ENCODE measurements at regions not wholly inside any gene's neighbourhood (a gene's known extent, or its start where the extent isn't known, plus 50 kb on each side); places are given as distances from the start of the nearest gene placed in this dataset.
A peak's percentile ranks its signal among the peaks of the same experiment; 100 is the strongest.

DNA sequence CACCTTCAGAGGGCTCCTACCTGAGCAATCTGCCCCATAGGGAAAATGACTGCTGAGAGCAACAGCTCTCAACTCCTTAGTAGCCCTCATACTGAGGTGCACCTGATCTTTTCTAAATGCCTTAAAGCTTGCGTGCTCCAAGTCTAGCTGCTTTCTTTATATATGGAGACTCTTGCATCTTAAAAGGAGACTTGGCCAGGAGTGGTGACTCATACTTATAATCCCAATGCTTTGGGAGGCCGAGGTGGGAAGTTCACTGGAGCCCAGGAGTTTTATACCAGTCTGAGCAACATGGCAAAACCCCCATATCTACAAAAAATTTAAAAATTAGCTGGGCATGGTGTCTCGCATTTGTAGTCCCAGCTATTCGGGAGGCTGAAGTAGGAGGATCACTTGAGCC lies 78.1 kb upstream of the TRIM2 start:
- no peaks in the 10 kb centered on the region for H3K9me3 ChIP-seq (ENCODE audit: control insufficient read depth in 5 of 5, low read length in 5 of 5)
- no peak overlapping the region for H3K9ac ChIP-seq (ENCODE audit: low read length in 5 of 5)
- no peaks in the 10 kb centered on the region for H3K27me3 ChIP-seq (ENCODE audit: control insufficient read depth in 5 of 5, insufficient read depth in 4 of 5, low read length in 5 of 5)
- H3K4me1 ChIP-seq (ENCODE audit: control insufficient read depth in 5 of 5, insufficient read depth in 5 of 5, low read length in 5 of 5): peaks cover 0 to 3% (median 0%) of the 10 kb centered on the region in 5 donors
- H3K27ac ChIP-seq (ENCODE audit: low read depth, low read length): no peak overlapping the region
- H3K4me3 ChIP-seq (ENCODE audit: low read depth in 1 of 5, low read length in 5 of 5): no peak overlapping the region
- no peaks in the 10 kb centered on the region for H3K36me3 ChIP-seq (ENCODE audit: control insufficient read depth in 5 of 5, insufficient read depth in 5 of 5, low read length in 5 of 5)

DNA sequence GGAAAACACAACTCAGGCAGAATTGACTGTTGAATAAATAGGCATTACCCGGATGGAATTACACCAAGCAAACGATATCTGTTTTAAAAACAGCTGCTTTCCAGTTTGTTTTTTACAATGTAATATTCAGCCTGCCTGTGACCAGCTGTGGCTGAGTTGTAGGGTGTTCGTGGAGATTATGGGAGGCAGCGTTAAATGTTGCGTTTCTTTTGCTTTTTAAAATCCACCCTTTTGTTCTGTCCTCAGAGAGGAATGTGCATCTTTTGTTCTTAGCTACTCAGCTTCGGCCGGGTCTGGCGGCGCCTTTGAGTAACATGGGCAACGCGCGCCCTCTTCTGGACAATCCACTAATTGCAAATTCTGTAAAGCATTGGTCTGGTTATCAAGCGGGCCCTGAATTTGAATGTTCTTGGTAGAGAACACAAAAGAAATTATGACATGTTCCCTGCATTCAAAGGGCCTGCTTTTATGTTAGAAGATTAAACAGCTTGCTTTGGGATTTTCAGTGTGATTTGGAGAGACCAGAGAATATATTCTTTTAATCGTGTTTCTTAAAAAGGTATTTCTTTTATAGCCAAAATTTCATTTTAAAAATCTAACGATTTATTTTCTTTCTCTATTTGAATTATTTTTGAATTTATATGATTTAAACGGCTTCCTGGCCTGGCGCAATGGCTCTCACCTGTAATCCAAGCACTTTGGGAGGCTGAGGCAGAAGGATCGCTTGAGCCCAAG lies 76.3 kb upstream of the TRIM2 start:
- Histone ChIP-seq H3K9ac (ENCODE audit: low read length in 5 of 5) (no peak overlapping the region), H3K27me3 (ENCODE audit: control insufficient read depth in 5 of 5, insufficient read depth in 4 of 5, low read length in 5 of 5) (no peaks in the 10 kb centered on the region), H3K27ac (ENCODE audit: low read depth, low read length) (no peak overlapping the region), H3K9me3 (ENCODE audit: control insufficient read depth in 5 of 5, low read length in 5 of 5) (no peaks in the 10 kb centered on the region), H3K36me3 (ENCODE audit: control insufficient read depth in 5 of 5, insufficient read depth in 5 of 5, low read length in 5 of 5) (no peaks in the 10 kb centered on the region), H3K4me1 (ENCODE audit: control insufficient read depth in 5 of 5, insufficient read depth in 5 of 5, low read length in 5 of 5) (peaks cover 0 to 3% (median 0%) of the 10 kb centered on the region in 5 donors), H3K4me3 (ENCODE audit: low read depth in 1 of 5, low read length in 5 of 5) (peak overlapping the region in 1 of 5 donors; percentile 37)

- no peak overlapping the region for H3K4me3 ChIP-seq (ENCODE audit: low read depth in 1 of 5, low read length in 5 of 5)
- H3K4me1 ChIP-seq (ENCODE audit: control insufficient read depth in 5 of 5, insufficient read depth in 5 of 5, low read length in 5 of 5): peaks cover 0 to 3% (median 0%) of the 10 kb centered on the region in 5 donors
- no peak overlapping the region for H3K27ac ChIP-seq (ENCODE audit: low read depth, low read length)
- no peaks in the 10 kb centered on the region for H3K36me3 ChIP-seq (ENCODE audit: control insufficient read depth in 5 of 5, insufficient read depth in 5 of 5, low read length in 5 of 5)
- H3K9ac ChIP-seq (ENCODE audit: low read length in 5 of 5): no peak overlapping the region
- no peaks in the 10 kb centered on the region for H3K27me3 ChIP-seq (ENCODE audit: control insufficient read depth in 5 of 5, insufficient read depth in 4 of 5, low read length in 5 of 5)
- no peaks in the 10 kb centered on the region for H3K9me3 ChIP-seq (ENCODE audit: control insufficient read depth in 5 of 5, low read length in 5 of 5)
Observed at GRCh38 chr4:153131596-153131995, 72.6 kb upstream of the TRIM2 start.

DNA sequence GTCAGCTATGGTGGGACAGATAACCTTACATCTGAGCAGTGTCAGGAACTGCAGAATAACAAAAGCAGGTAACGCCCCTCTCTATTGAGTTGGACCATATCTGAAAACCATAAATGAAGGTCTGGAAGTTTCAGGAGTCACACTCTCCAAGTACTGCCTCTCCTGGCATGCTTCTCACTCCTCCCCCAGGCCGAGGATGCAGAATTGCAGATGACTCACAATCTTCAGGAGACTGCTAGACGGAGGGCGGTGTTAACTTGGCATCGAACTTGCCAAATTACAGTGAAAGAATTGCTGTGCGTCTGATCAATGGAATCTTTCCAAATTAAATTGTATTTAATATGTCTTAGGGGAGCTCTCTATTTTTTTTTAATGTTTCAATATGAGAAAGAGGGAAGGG lies 67.1 kb upstream of the TRIM2 start:
- H3K9ac ChIP-seq (ENCODE audit: low read length in 5 of 5): no peak overlapping the region
- H3K27me3 ChIP-seq (ENCODE audit: control insufficient read depth in 5 of 5, insufficient read depth in 4 of 5, low read length in 5 of 5): peaks cover 0 to 3% (median 0%) of the 10 kb centered on the region in 5 donors
- H3K27ac ChIP-seq (ENCODE audit: low read depth, low read length): no peak overlapping the region
- no peaks in the 10 kb centered on the region for H3K9me3 ChIP-seq (ENCODE audit: control insufficient read depth in 5 of 5, low read length in 5 of 5)
- no peak overlapping the region for H3K4me3 ChIP-seq (ENCODE audit: low read depth in 1 of 5, low read length in 5 of 5)
- H3K36me3 ChIP-seq (ENCODE audit: control insufficient read depth in 5 of 5, insufficient read depth in 5 of 5, low read length in 5 of 5): no peaks in the 10 kb centered on the region
- H3K4me1 ChIP-seq (ENCODE audit: control insufficient read depth in 5 of 5, insufficient read depth in 5 of 5, low read length in 5 of 5): peaks cover 0 to 2% (median 0%) of the 10 kb centered on the region in 5 donors

DNA sequence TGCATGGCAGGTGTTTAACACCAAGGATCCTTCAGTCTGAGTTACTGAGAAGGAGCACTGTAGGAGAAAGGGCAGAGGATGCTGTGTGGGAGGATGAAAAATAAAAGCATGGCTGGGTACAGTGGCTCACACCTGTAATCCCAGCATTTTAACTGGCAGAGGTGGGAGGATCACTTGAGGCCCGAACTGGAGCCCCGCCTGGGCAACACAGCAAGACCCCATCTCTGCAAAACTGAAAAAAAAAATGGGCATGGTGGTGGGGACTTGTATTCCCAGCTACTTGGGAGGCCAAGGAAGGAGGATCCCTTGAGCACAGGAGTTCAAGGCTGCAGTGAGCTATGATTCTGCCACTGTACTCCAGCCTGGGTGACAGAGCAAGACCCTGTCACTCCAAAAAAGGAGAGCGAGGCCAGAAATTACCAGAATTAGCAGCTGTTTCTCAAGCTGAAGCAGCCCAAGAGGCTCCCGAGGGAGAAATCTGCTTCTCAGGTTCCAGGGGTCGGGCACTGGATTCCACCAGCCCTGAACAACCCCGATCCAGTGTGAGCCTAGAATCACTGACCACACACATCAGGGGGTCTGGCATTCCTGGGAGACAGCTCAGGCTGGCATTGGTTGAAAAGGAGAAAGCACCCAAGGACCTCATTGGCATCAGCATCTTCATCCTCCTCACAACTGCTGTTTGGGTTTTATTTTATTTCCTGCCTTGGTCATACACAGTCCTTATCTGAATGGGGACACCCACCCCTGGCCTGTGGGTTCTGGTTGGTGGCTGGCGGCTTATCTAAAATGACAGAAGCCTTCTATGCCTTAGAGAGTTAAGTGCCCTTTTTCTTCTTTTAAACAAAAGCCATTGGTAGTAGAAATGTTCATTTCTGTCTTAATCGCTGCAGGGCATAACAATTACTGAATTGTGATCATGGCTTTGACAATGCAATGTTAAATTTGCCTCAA lies 66.3 kb upstream of the TRIM2 start:
- H3K27ac ChIP-seq (ENCODE audit: low read depth, low read length): no peak overlapping the region
- no peaks in the 10 kb centered on the region for H3K9me3 ChIP-seq (ENCODE audit: control insufficient read depth in 5 of 5, low read length in 5 of 5)
- H3K4me3 ChIP-seq (ENCODE audit: low read depth in 1 of 5, low read length in 5 of 5): no peak overlapping the region
- H3K9ac ChIP-seq (ENCODE audit: low read length in 5 of 5): no peak overlapping the region
- peaks cover 0 to 3% (median under 1%) of the 10 kb centered on the region in 5 donors for H3K4me1 ChIP-seq (ENCODE audit: control insufficient read depth in 5 of 5, insufficient read depth in 5 of 5, low read length in 5 of 5)
- peaks cover 0 to 3% (median 0%) of the 10 kb centered on the region in 5 donors for H3K27me3 ChIP-seq (ENCODE audit: control insufficient read depth in 5 of 5, insufficient read depth in 4 of 5, low read length in 5 of 5)
- no peaks in the 10 kb centered on the region for H3K36me3 ChIP-seq (ENCODE audit: control insufficient read depth in 5 of 5, insufficient read depth in 5 of 5, low read length in 5 of 5)

DNA sequence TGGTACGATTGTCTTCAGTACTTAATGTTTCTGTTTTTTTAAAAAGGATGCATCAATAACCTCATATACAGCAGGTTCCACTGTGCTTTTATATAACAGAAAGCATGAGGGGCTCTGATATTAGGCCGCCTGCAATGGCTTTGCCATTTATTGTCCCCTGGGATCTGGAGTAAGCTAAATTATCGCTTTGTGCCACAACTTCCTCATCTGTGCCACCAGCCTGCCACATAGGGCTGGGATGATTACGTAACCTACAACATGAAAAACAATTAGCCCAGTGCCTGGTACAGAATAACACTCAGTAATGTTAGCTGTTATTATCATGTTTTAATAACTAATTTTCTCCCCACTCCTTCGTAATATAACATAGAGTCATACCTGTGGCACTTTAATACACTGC lies 65.5 kb upstream of the TRIM2 start:
- H3K36me3 ChIP-seq (ENCODE audit: control insufficient read depth in 5 of 5, insufficient read depth in 5 of 5, low read length in 5 of 5): no peaks in the 10 kb centered on the region
- no peak overlapping the region for H3K9ac ChIP-seq (ENCODE audit: low read length in 5 of 5)
- no peak overlapping the region for H3K27ac ChIP-seq (ENCODE audit: low read depth, low read length)
- no peak overlapping the region for H3K4me3 ChIP-seq (ENCODE audit: low read depth in 1 of 5, low read length in 5 of 5)
- peaks cover 0 to 5% (median 4%) of the 10 kb centered on the region in 5 donors for H3K4me1 ChIP-seq (ENCODE audit: control insufficient read depth in 5 of 5, insufficient read depth in 5 of 5, low read length in 5 of 5)
- H3K9me3 ChIP-seq (ENCODE audit: control insufficient read depth in 5 of 5, low read length in 5 of 5): no peaks in the 10 kb centered on the region
- peaks cover 0 to 3% (median 0%) of the 10 kb centered on the region in 5 donors for H3K27me3 ChIP-seq (ENCODE audit: control insufficient read depth in 5 of 5, insufficient read depth in 4 of 5, low read length in 5 of 5)

GRCh38 chr4:153140294-153140693 lies 63.9 kb upstream of the TRIM2 start:
- H3K4me1 ChIP-seq (ENCODE audit: control insufficient read depth in 5 of 5, insufficient read depth in 5 of 5, low read length in 5 of 5): peaks cover 0 to 5% (median 4%) of the 10 kb centered on the region in 5 donors
- H3K36me3 ChIP-seq (ENCODE audit: control insufficient read depth in 5 of 5, insufficient read depth in 5 of 5, low read length in 5 of 5): no peaks in the 10 kb centered on the region
- H3K9ac ChIP-seq (ENCODE audit: low read length in 5 of 5): no peak overlapping the region
- H3K9me3 ChIP-seq (ENCODE audit: control insufficient read depth in 5 of 5, low read length in 5 of 5): no peaks in the 10 kb centered on the region
- no peak overlapping the region for H3K27ac ChIP-seq (ENCODE audit: low read depth, low read length)
- peaks cover 0 to 3% (median 0%) of the 10 kb centered on the region in 5 donors for H3K27me3 ChIP-seq (ENCODE audit: control insufficient read depth in 5 of 5, insufficient read depth in 4 of 5, low read length in 5 of 5)
- no peak overlapping the region for H3K4me3 ChIP-seq (ENCODE audit: low read depth in 1 of 5, low read length in 5 of 5)

DNA sequence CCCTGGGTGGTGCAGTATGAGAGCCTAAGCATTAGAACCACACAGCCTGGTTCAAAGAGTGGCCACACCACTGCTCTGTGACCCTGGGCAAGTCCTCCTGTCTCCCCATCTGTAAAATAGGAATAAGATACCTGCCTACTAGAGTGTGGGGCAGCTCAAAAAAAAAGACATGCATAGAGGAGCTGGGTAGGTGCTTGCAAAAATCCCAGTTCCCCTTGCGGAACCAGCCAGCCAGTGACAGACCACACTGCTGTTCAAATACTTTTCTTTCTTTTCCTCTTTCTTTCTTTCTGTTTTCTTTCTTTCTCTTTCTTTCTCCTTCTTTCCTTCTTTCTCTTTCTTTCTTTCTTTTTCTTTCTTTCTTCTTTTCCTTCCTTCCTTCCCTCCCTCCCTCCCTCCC lies 63.0 kb upstream of the TRIM2 start:
- Histone ChIP-seq H3K27me3 (ENCODE audit: control insufficient read depth in 5 of 5, insufficient read depth in 4 of 5, low read length in 5 of 5) (peaks cover 0 to 3% (median 0%) of the 10 kb centered on the region in 5 donors), H3K36me3 (ENCODE audit: control insufficient read depth in 5 of 5, insufficient read depth in 5 of 5, low read length in 5 of 5) (no peaks in the 10 kb centered on the region), H3K4me3 (ENCODE audit: low read depth in 1 of 5, low read length in 5 of 5) (no peak overlapping the region), H3K27ac (ENCODE audit: low read depth, low read length) (no peak overlapping the region), H3K9me3 (ENCODE audit: control insufficient read depth in 5 of 5, low read length in 5 of 5) (no peaks in the 10 kb centered on the region), H3K4me1 (ENCODE audit: control insufficient read depth in 5 of 5, insufficient read depth in 5 of 5, low read length in 5 of 5) (peaks cover 0 to 5% (median 4%) of the 10 kb centered on the region in 5 donors), H3K9ac (ENCODE audit: low read length in 5 of 5) (no peak overlapping the region)

- Histone ChIP-seq H3K27me3 (ENCODE audit: control insufficient read depth in 5 of 5, insufficient read depth in 4 of 5, low read length in 5 of 5) (no peaks in the 10 kb centered on the region), H3K4me3 (ENCODE audit: low read depth in 1 of 5, low read length in 5 of 5) (peak overlapping the region in 3 of 5 donors; percentile 7 to 45 (median 40)), H3K36me3 (ENCODE audit: control insufficient read depth in 5 of 5, insufficient read depth in 5 of 5, low read length in 5 of 5) (no peaks in the 10 kb centered on the region), H3K27ac (ENCODE audit: low read depth, low read length) (no peak overlapping the region), H3K4me1 (ENCODE audit: control insufficient read depth in 5 of 5, insufficient read depth in 5 of 5, low read length in 5 of 5) (peaks cover 0 to 5% (median 4%) of the 10 kb centered on the region in 5 donors), H3K9me3 (ENCODE audit: control insufficient read depth in 5 of 5, low read length in 5 of 5) (no peaks in the 10 kb centered on the region), H3K9ac (ENCODE audit: low read length in 5 of 5) (no peak overlapping the region)
Observed at GRCh38 chr4:153142700-153143438, 61.4 kb upstream of the TRIM2 start.
